Esophagus squamous epithelium (tissue), 5 donors: ENCODE measurements at regions not wholly inside any gene's neighbourhood (a gene's known extent, or its start where the extent isn't known, plus 50 kb on each side); places are given as distances from the start of the nearest gene placed in this dataset.

Experiments
- DNase-seq: peaks from one replicate; lab custom pipeline; 2025; lab: John Stamatoyannopoulos, UW
- H3K27ac ChIP-seq, 4 donors: fragments of 200-600 bp; sonication (generic); one replicate each; pipeline ENCODE4 v1.5.1; 2016 to 2019; ENCODE audit warnings: mild to moderate bottlenecking in 1 of 4
- H3K27me3 ChIP-seq, 4 donors: fragments of 200-600 bp; sonication (generic); 1 replicate in 3 of 4; 2 replicates in 1 of 4; pipeline versions ENCODE4 v1.5.1 to v1.6.0; 2017 to 2021; ENCODE audit warnings: antibody characterized with exemption in 1 of 4
- H3K36me3 ChIP-seq, 3 donors: fragments of 200-600 bp; sonication (generic); one replicate each; pipeline ENCODE4 v1.5.1; 2016 to 2019
- H3K4me1 ChIP-seq, 3 donors: fragments of 200-600 bp; sonication (generic); one replicate each; pipeline ENCODE4 v1.5.1; 2017 to 2019
- H3K4me3 ChIP-seq, 4 donors: fragments of 200-600 bp; sonication (generic); 1 replicate in 3 of 4; 2 replicates in 1 of 4; pipeline ENCODE4 v1.5.1; 2016 to 2019; ENCODE audit warnings: mild to moderate bottlenecking in 2 of 4, moderate library complexity in 1 of 4
- H3K9me3 ChIP-seq, 3 donors: fragments of 200-600 bp; sonication (generic); one replicate each; pipeline ENCODE4 v1.5.1; 2016 to 2019
- CTCF ChIP-seq, 6 experiments: fragments of 450-650 bp in 4 of 6; fragments of 200-600 bp in 2 of 6; sonication (generic) in 2 of 6; IDR thresholded peaks; one replicate each; pipeline ENCODE4 v1.5.1; 2016 to 2019; ENCODE audit warnings: antibody characterized with exemption in 6 of 6, mild to moderate bottlenecking in 4 of 6, moderate library complexity in 4 of 6
- POLR2A ChIP-seq, 4 donors: fragments of 450-650 bp; IDR thresholded peaks; one replicate each; pipeline ENCODE4 v1.6.1; 2017; ENCODE audit warnings: antibody characterized with exemption in 4 of 4, mild to moderate bottlenecking in 4 of 4, moderate library complexity in 3 of 4
- WGBS, 2 donors: methylation state at CpG; one replicate each; pipeline ENCODE4 v1.1.5; 2018; 5-methylcytosine and 5-hydroxymethylcytosine counted together
- intact Hi-C: fragments of 100-400 bp; cut with DNase I; formaldehyde crosslinking; loops from one replicate; pipeline ENCODE4 v1.15.0; 2022
- donor health status: DM: yes; HTN: yes; CAD: no.

GRCh38 chr5:18334949-18335348 lies 700.7 kb downstream of the TAF11L14 start:
- no peak for DNase-seq
- H3K4me3 ChIP-seq = no peak overlapping the region
- H3K27ac ChIP-seq = no peak overlapping the region
- H3K27me3 ChIP-seq = no peaks in the 10 kb centered on the region
- no peaks in the 10 kb centered on the region for H3K4me1 ChIP-seq
- no peaks in the 10 kb centered on the region for H3K9me3 ChIP-seq
- no peaks in the 10 kb centered on the region for H3K36me3 ChIP-seq
- TF ChIP-seq POLR2A (IDR thresholded peaks at IDR 0.05) (no peak), CTCF (IDR thresholded peaks at IDR 0.05) (no peak)
- intact Hi-C loops = no loop called here
- 58 to 67% methylated on average over 5 of the region's 5 CpGs for WGBS, 2 donors

- no peaks in the 10 kb centered on the region for H3K36me3 ChIP-seq
- H3K27me3 ChIP-seq = no peaks in the 10 kb centered on the region
- no peak overlapping the region for H3K27ac ChIP-seq
- intact Hi-C loops = no loop called here
- no peak for DNase-seq
- TF ChIP-seq POLR2A (IDR thresholded peaks at IDR 0.05) (no peak), CTCF (IDR thresholded peaks at IDR 0.05) (no peak)
- 76 to 85% methylated on average over 3 of the region's 3 CpGs for WGBS, 2 donors
- H3K4me3 ChIP-seq = no peak overlapping the region
- H3K9me3 ChIP-seq = no peaks in the 10 kb centered on the region
- H3K4me1 ChIP-seq = no peaks in the 10 kb centered on the region
Measured at GRCh38 chr5:18354828-18355227, 720.6 kb downstream of the TAF11L14 start.

- H3K9me3 ChIP-seq = no peaks in the 10 kb centered on the region
- TF ChIP-seq CTCF (IDR thresholded peaks at IDR 0.05) (no peak), POLR2A (IDR thresholded peaks at IDR 0.05) (no peak)
- no peak for DNase-seq
- H3K27me3 ChIP-seq = no peaks in the 10 kb centered on the region
- H3K4me3 ChIP-seq = no peak overlapping the region
- 80 to 87% methylated on average over 4 of the region's 4 CpGs for WGBS, 2 donors
- intact Hi-C loops = no loop called here
- H3K4me1 ChIP-seq = no peaks in the 10 kb centered on the region
- H3K27ac ChIP-seq = no peak overlapping the region
- no peaks in the 10 kb centered on the region for H3K36me3 ChIP-seq
Measured at GRCh38 chr5:18357486-18357885, 723.2 kb downstream of the TAF11L14 start.

- no peaks in the 10 kb centered on the region for H3K36me3 ChIP-seq
- TF ChIP-seq CTCF (IDR thresholded peaks at IDR 0.05) (no peak), POLR2A (IDR thresholded peaks at IDR 0.05) (no peak)
- DNase-seq = no peak
Measured at GRCh38 chr5:18366234-18366633, 732.0 kb downstream of the TAF11L14 start.

DNA sequence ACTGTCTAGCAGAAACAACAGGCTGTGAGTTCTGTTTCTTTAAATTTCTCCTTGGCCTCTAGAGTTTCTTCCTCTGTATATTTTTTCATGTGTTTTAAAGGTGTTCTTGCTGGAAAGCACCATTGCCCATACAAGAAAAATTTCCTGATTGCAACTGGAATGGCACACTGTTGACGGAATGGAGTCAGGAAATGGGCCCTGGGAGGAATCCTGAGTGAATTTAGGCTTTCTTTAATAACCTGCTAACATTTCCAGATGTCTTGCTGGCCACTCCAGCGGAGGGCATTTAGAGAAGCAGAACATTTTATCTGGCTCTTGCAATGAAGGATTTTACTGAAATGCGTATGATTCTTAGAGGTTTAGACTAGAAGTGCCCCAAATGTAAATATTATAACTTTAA lies 736.3 kb downstream of the TAF11L14 start:
- no peaks in the 10 kb centered on the region for H3K27me3 ChIP-seq
- DNase-seq = no peak
- TF ChIP-seq CTCF (IDR thresholded peaks at IDR 0.05) (no peak), POLR2A (IDR thresholded peaks at IDR 0.05) (no peak)
- no peaks in the 10 kb centered on the region for H3K36me3 ChIP-seq
- WGBS, 2 donors = 32 to 35% methylated on average over 3 of the region's 3 CpGs
- H3K4me1 ChIP-seq = no peaks in the 10 kb centered on the region
- intact Hi-C loops = no loop called here
- H3K9me3 ChIP-seq = no peaks in the 10 kb centered on the region
- no peak overlapping the region for H3K27ac ChIP-seq
- no peak overlapping the region for H3K4me3 ChIP-seq

More at GRCh38 chr5:18366234-18366633, 732.0 kb downstream of the TAF11L14 start:
- Histone ChIP-seq H3K9me3 (no peaks in the 10 kb centered on the region), H3K4me3 (no peak overlapping the region), H3K4me1 (no peaks in the 10 kb centered on the region), H3K27me3 (no peaks in the 10 kb centered on the region), H3K27ac (no peak overlapping the region)
- intact Hi-C loops = no loop called here
- 66 to 77% methylated on average over 8 of the region's 8 CpGs for WGBS, 2 donors
